GM12872 (cell line): ENCODE measurements at regions not wholly inside any gene's neighbourhood (a gene's known extent, or its start where the extent isn't known, plus 50 kb on each side); places are given as distances from the start of the nearest gene placed in this dataset.

Experiments used
- TF ChIP-seq, protein P1 (sequence below): IDR thresholded peaks from 3 replicates; pipeline ENCODE4 v1.5.1; 2011; ENCODE audit warnings: low read depth, mild to moderate bottlenecking, low read length, moderate library complexity; ENCODE audit not compliant: insufficient read depth

DNA sequence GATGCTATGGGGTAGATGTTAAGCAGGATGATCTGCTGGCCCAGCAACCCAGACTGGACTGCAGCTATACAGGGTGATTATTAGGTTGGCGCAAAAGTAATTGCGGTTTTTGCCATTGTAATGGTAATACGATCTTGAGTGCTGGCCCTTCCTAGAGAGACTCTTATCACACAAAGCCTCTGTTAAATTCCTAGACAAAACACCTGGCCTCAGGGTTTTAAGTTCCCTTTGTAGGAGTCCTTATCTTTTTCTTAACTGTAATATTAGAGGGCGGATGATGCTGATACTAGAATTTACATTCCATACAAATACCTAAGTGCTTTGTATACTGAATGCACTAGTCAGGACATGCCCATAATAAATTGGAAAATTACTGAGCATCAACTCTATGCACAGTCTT is 222.2 kb downstream of the NDUFS4 start:
- TF ChIP-seq, protein P1, sequence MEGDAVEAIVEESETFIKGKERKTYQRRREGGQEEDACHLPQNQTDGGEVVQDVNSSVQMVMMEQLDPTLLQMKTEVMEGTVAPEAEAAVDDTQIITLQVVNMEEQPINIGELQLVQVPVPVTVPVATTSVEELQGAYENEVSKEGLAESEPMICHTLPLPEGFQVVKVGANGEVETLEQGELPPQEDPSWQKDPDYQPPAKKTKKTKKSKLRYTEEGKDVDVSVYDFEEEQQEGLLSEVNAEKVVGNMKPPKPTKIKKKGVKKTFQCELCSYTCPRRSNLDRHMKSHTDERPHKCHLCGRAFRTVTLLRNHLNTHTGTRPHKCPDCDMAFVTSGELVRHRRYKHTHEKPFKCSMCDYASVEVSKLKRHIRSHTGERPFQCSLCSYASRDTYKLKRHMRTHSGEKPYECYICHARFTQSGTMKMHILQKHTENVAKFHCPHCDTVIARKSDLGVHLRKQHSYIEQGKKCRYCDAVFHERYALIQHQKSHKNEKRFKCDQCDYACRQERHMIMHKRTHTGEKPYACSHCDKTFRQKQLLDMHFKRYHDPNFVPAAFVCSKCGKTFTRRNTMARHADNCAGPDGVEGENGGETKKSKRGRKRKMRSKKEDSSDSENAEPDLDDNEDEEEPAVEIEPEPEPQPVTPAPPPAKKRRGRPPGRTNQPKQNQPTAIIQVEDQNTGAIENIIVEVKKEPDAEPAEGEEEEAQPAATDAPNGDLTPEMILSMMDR: no peak

DNA sequence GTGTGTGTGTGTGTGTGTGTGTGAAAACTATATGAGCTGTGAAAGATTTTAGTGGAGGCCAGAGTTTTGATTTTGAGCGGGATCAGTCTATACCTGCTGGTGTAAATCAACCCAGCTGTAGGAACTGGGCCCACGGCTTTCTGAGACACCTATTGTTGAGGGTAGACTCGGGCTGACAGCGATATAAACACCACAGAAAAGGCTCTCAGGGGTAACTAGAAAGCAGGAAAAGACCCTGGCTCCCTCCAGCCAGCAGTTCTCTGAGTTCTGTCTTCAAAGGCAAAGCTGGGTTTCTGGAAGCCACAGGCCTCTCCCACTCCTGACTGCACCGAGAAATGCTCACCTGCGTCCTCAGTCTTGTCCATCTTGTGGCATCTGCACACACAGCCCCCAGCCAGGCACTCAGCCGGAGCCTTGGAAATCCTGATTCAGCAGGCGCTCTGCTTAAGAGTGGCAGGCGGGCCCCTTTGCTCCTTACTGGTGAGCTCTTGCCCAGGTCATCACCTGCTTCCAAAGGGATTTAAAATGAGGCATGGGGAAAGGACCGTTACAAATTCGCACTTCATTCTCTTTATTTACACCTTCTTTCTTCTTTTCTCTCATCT is 223.3 kb downstream of the NDUFS4 start:
- TF ChIP-seq, protein P1: no peak

DNA sequence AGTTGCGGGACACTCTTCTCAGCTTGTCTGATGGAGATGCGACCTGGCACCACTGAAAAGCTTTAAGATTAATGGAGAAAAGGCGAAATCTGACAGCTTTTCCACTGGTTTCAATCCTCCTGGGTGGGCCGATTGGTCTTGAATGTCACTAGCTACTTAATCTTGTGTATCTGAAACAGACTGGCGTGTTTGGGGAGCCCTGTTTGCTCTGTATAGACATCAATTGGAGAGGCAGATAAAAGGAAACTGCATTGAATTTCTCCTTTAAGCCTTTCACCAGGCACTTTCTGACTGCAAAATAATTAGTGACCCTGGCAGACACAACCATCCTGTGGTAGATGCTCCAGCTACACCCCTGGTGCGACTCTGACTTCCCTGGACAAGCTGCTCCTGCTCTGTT is 224.2 kb downstream of the NDUFS4 start:
- TF ChIP-seq, protein P1: no peak

DNA sequence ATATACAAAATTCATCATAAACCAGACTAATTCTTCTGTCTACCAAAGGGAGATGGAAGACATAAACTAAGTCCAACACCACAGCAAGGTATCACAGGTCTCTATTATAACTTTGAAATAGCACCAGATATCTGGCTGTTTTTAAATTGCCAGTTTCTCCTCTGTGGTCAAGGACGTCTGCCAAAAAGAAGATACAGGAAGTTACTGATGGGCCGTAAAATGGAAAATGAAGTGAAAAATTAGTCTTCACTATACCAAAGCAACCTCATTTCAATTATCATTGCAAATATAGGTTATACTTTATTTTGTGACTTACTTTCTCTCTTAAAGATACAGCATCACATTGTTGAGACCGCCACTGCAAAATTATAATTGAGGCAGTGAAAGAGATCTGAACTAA is 225.5 kb downstream of the NDUFS4 start:
- TF ChIP-seq, protein P1: no peak

DNA sequence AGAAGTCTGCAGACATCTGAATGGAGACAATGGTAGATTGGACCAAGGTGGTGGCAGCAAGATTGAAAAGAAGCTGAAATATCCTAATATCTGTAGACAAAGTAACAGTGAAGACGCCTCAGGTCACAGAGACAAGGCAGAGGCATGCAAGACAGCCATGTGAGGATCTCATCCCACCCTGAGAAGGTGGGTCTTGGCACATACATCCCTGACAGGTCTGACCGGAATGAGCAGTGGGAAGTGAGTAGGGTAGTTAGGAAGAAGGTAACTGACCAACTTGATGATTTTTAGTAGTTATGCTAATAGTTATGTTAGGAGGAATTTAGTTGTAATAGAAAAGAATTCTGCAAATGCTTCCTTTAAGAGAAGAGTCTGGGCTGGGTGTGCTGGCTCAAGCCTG is 229.6 kb downstream of the NDUFS4 start:
- TF ChIP-seq, protein P1: no peak

DNA sequence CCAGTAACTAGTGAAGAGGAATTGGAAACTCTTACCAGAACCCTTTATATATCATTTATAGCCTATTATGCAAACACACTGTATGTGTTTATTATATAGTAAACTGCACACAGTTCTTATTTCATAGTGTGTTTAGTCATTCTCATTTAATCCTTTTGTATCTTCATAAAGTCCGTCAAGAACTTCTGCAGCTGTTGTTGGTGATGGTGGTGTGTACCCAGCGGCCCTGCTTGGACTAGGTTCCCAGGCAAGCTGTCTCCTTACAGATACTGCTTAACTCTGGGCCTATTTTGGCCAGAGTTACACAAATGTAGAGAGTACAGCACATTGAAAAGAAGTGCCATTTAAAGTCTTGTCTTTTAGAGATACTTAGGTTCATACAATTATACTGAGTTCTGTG is 231.9 kb downstream of the NDUFS4 start:
- TF ChIP-seq, protein P1: no peak

DNA sequence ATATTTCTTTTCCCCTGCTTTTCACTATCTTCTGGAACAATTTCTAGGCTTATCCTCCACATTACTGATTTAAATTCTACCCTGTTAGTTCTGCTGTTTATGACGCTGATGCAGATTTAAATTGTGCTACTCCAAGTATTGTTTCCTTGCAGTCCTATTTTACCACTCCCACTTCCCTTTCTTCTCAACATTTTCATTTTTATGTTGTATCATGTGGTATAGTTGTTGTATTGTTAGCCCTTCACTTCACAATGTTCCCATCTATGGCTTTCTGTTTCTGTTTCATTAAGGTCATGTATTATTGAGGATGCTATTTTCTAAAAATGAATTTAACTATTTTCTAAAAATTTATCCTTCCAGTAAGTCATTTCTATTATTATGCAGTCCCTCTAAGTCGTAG is 254.4 kb downstream of the NDUFS4 start:
- TF ChIP-seq, protein P1: no peak
